ENCODE measurements at regions not wholly inside any gene's neighbourhood (a gene's known extent, or its start where the extent isn't known, plus 50 kb on each side); places are given as distances from the start of the nearest gene placed in this dataset.

GRCh38 chr4:31108762-31109161 lies 388.6 kb downstream of the PCDH7 start:
- no peak for DNase-seq (ENCODE audit: low spot score)
- H3K79me2 ChIP-seq, result no peaks in the 10 kb centered on the region
- no peaks in the 10 kb centered on the region for H4K20me1 ChIP-seq (ENCODE audit: insufficient read depth, poor library complexity, severe bottlenecking)
- H3K36me3 ChIP-seq (replicated peaks; ENCODE audit: insufficient read depth, low read depth), result no peaks in the 10 kb centered on the region
- no peak overlapping the region for H2AFZ ChIP-seq
- H3K9me2 ChIP-seq (replicated peaks; ENCODE audit: insufficient read depth), result no peaks in the 10 kb centered on the region
- H3K4me3 ChIP-seq, result no peak overlapping the region
- H3K27me3 ChIP-seq, result no peaks in the 10 kb centered on the region
- TF ChIP-seq CTCF (IDR thresholded peaks at IDR 0.05; ENCODE audit: poor library complexity), result no peak
- no peak for TF ChIP-seq EZH2phosphoT487 (IDR thresholded peaks at IDR 0.05; ENCODE audit: low read depth, severe bottlenecking, unreplicated experiment)
- no peak for TF ChIP-seq EZH2 (IDR thresholded peaks at IDR 0.05; ENCODE audit: borderline replicate concordance)
- no peak overlapping the region for H3K27ac ChIP-seq
- H3K4me2 ChIP-seq, result no peak overlapping the region
- WGBS (ENCODE audit: low lambda C conversion rate, missing lambda C conversion rate), result 100% methylated on average over 1 of the region's 1 CpG
- no peaks in the 10 kb centered on the region for H3K9me3 ChIP-seq (ENCODE audit: low read depth)
- peaks cover 5% of the 10 kb centered on the region for H3K4me1 ChIP-seq (ENCODE audit: insufficient read depth)

GRCh38 chr4:31111790-31112189 lies 391.6 kb downstream of the PCDH7 start:
- no peak overlapping the region for H3K4me3 ChIP-seq
- TF ChIP-seq EZH2phosphoT487 (IDR thresholded peaks at IDR 0.05; ENCODE audit: low read depth, severe bottlenecking, unreplicated experiment) (no peak), EZH2 (IDR thresholded peaks at IDR 0.05; ENCODE audit: borderline replicate concordance) (no peak), CTCF (IDR thresholded peaks at IDR 0.05; ENCODE audit: poor library complexity) (no peak)
- H3K9me2 ChIP-seq (replicated peaks; ENCODE audit: insufficient read depth), result no peaks in the 10 kb centered on the region
- no peaks in the 10 kb centered on the region for H3K36me3 ChIP-seq (replicated peaks; ENCODE audit: insufficient read depth, low read depth)
- H3K9me3 ChIP-seq (ENCODE audit: low read depth), result no peaks in the 10 kb centered on the region
- H3K4me1 ChIP-seq (ENCODE audit: insufficient read depth), result no peaks in the 10 kb centered on the region
- H3K27ac ChIP-seq, result no peak overlapping the region
- DNase-seq (ENCODE audit: low spot score), result no peak
- no peak overlapping the region for H3K4me2 ChIP-seq
- no peaks in the 10 kb centered on the region for H3K27me3 ChIP-seq
- H3K79me2 ChIP-seq, result no peaks in the 10 kb centered on the region
- H2AFZ ChIP-seq, result no peak overlapping the region
- no peaks in the 10 kb centered on the region for H4K20me1 ChIP-seq (ENCODE audit: insufficient read depth, poor library complexity, severe bottlenecking)

- Histone ChIP-seq H3K27ac (no peak overlapping the region), H3K79me2 (no peaks in the 10 kb centered on the region), H3K9me3 (ENCODE audit: low read depth) (no peaks in the 10 kb centered on the region), H3K36me3 (replicated peaks; ENCODE audit: insufficient read depth, low read depth) (no peaks in the 10 kb centered on the region), H3K4me1 (ENCODE audit: insufficient read depth) (no peaks in the 10 kb centered on the region), H3K27me3 (no peaks in the 10 kb centered on the region), H3K4me3 (no peak overlapping the region), H4K20me1 (ENCODE audit: insufficient read depth, poor library complexity, severe bottlenecking) (no peaks in the 10 kb centered on the region), H3K9me2 (replicated peaks; ENCODE audit: insufficient read depth) (no peaks in the 10 kb centered on the region), H3K4me2 (no peak overlapping the region), H2AFZ (no peak overlapping the region)
- TF ChIP-seq CTCF (IDR thresholded peaks at IDR 0.05; ENCODE audit: poor library complexity) (no peak), EZH2 (IDR thresholded peaks at IDR 0.05; ENCODE audit: borderline replicate concordance) (no peak), EZH2phosphoT487 (IDR thresholded peaks at IDR 0.05; ENCODE audit: low read depth, severe bottlenecking, unreplicated experiment) (no peak)
- DNase-seq (ENCODE audit: low spot score), result no peak
- 96% methylated on average over 6 of the region's 6 CpGs for WGBS (ENCODE audit: low lambda C conversion rate, missing lambda C conversion rate)
Measured at GRCh38 chr4:31114816-31115215, 394.6 kb downstream of the PCDH7 start.

- no peak overlapping the region for H2AFZ ChIP-seq
- no peaks in the 10 kb centered on the region for H3K36me3 ChIP-seq (replicated peaks; ENCODE audit: insufficient read depth, low read depth)
- no peaks in the 10 kb centered on the region for H3K79me2 ChIP-seq
- no peaks in the 10 kb centered on the region for H3K27me3 ChIP-seq
- no peaks in the 10 kb centered on the region for H3K4me1 ChIP-seq (ENCODE audit: insufficient read depth)
- TF ChIP-seq CTCF (IDR thresholded peaks at IDR 0.05; ENCODE audit: poor library complexity) (no peak), EZH2 (IDR thresholded peaks at IDR 0.05; ENCODE audit: borderline replicate concordance) (no peak), EZH2phosphoT487 (IDR thresholded peaks at IDR 0.05; ENCODE audit: low read depth, severe bottlenecking, unreplicated experiment) (no peak)
- WGBS (ENCODE audit: low lambda C conversion rate, missing lambda C conversion rate), result 92% methylated on average over 7 of the region's 7 CpGs
- DNase-seq (ENCODE audit: low spot score), result no peak
- H3K4me3 ChIP-seq, result no peak overlapping the region
- H3K9me3 ChIP-seq (ENCODE audit: low read depth), result no peaks in the 10 kb centered on the region
- H3K27ac ChIP-seq, result no peak overlapping the region
- H4K20me1 ChIP-seq (ENCODE audit: insufficient read depth, poor library complexity, severe bottlenecking), result no peaks in the 10 kb centered on the region
- no peaks in the 10 kb centered on the region for H3K9me2 ChIP-seq (replicated peaks; ENCODE audit: insufficient read depth)
- no peak overlapping the region for H3K4me2 ChIP-seq
Measured at GRCh38 chr4:31124008-31124585, 403.9 kb downstream of the PCDH7 start.
